ENCODE measurements at regions not wholly inside any gene's neighbourhood (a gene's known extent, or its start where the extent isn't known, plus 50 kb on each side); places are given as distances from the start of the nearest gene placed in this dataset.

DNA sequence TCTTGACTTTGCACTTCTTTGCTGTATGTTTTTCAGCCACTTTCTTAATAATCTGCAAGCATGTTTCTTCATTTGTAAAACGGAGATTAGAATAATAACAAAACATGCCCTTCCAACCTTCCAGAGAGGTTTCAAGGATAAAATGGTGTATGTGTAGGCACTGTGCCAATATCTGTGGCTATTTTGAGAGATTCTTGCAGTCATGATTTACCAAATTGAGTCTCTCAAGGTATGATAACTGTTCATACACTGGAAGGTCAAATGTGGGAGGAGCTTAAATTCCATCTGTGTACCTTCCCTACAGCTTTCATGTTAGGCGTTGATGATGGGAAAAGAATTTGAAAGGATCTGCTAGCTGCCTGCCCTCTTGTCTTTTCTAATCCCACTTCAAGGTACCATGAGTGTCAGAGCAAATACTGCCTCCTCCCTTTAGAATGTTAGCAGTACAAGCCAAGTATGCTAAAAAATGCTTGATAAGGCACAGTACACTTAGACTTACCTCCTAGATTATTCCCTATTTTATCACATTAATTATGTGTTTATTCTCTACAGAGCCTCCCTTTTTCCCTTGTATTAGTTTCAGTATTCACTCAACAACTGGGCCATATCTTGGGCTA, 78.0 kb upstream of the ST8SIA2 start:
- peak in 1 of 2 donors; percentile 67 for DNase-seq (ENCODE audit: low read depth in 1 of 2, low spot score in 1 of 2)
- Histone ChIP-seq H3K27ac (peak overlapping the region; percentile 69), H3K27me3 (no peaks in the 10 kb centered on the region), H3K9me3 (ENCODE audit: low read depth) (no peaks in the 10 kb centered on the region), H3K4me3 (no peak overlapping the region), H3K36me3 (no peaks in the 10 kb centered on the region), H3K4me1 (ENCODE audit: low read depth) (peaks cover 13% of the 10 kb centered on the region)
- TF ChIP-seq CTCF (IDR thresholded peaks at IDR 0.05; ENCODE audit: low read depth, low read length) = no peak

DNA sequence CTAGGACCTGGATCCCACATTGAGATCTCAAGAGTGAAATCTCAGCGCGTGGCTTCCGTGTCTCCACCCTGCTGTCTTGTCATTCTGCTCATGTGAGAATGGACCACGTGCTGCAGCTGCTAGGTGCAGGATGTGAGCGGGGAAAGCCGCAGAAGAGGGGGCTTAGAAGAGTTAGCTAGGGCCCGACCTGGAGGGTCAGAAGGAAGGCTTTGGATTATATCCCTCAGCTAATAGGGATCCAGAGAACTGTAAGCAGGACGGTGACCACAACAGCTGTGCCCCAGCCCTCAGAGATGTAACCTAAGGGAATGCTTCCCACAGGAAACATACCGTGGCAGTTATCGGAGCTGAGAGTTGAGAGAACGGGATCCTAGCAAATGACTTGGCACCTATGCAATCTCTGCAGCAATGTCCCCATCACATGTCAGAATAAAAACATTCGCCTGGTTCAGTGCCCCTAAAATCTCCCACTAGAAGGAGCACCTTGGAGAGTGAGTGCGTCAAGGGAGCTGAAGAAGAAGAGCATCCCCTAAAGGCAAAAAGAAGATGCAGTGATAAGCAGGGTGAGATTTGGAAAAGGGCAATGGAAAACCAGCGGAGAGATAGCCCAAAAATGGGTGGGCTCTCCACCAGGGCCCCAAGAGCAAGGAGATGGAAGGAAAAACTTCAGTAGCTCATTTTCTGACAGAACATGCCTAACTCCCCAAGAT, 76.9 kb upstream of the ST8SIA2 start:
- no peak overlapping the region for H3K4me3 ChIP-seq
- H3K4me1 ChIP-seq (ENCODE audit: low read depth) = peaks cover 13% of the 10 kb centered on the region
- H3K9me3 ChIP-seq (ENCODE audit: low read depth) = no peaks in the 10 kb centered on the region
- H3K27me3 ChIP-seq = no peaks in the 10 kb centered on the region
- H3K27ac ChIP-seq = no peak overlapping the region
- no peak for TF ChIP-seq CTCF (IDR thresholded peaks at IDR 0.05; ENCODE audit: low read depth, low read length)
- no peaks in the 10 kb centered on the region for H3K36me3 ChIP-seq
- DNase-seq (ENCODE audit: low read depth in 1 of 2, low spot score in 1 of 2) = no peak

- TF ChIP-seq CTCF (IDR thresholded peaks at IDR 0.05; ENCODE audit: low read depth, low read length) = no peak
- Histone ChIP-seq H3K4me3 (no peak overlapping the region), H3K27ac (no peak overlapping the region), H3K9me3 (ENCODE audit: low read depth) (no peaks in the 10 kb centered on the region), H3K27me3 (no peaks in the 10 kb centered on the region), H3K4me1 (ENCODE audit: low read depth) (peaks cover 12% of the 10 kb centered on the region), H3K36me3 (no peaks in the 10 kb centered on the region)
- no peak for DNase-seq (ENCODE audit: low read depth in 1 of 2, low spot score in 1 of 2)
Measured at GRCh38 chr15:92320012-92320699, 73.5 kb upstream of the ST8SIA2 start.

DNA sequence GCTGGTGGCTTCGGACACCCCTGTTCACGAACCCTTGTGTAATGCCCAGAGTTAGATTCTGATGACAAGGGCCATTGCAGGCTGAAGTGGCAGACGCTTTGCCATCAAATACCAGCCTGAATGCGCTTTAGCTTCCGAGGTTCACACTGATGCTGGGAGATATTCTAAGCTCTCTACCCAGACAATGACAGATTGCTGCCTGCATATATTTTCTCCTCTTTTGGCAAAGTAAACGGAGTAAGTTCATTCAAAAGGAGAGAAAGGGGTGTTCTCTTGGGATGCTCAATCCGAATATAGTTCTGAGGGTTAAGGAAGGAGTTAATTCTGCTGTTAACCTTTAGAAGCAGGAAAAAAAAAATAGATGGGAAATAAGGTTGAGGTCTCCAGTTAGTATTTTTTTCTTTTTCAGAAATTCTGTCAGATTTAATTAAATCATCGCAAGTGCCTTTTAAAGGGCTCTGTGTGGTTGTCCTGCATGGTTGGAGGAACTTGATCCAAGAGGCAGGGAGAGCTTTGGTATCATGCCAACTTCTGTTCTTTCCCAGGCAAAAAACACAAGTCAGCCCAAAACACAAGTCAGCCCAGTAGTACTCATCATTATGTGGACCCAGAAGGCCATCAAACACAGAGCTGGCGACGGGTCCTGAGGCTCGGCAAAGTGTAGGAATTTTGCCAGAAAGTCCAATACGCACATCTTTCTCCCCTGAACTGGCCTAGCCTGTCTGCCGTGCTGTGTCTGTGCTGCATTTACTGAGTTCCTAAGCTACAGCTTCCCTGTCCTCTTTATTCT, 70.9 kb upstream of the ST8SIA2 start:
- H3K9me3 ChIP-seq (ENCODE audit: low read depth) = no peaks in the 10 kb centered on the region
- no peaks in the 10 kb centered on the region for H3K27me3 ChIP-seq
- TF ChIP-seq CTCF (IDR thresholded peaks at IDR 0.05; ENCODE audit: low read depth, low read length) = no peak
- H3K36me3 ChIP-seq = no peaks in the 10 kb centered on the region
- no peak for DNase-seq (ENCODE audit: low read depth in 1 of 2, low spot score in 1 of 2)
- H3K4me1 ChIP-seq (ENCODE audit: low read depth) = no peaks in the 10 kb centered on the region
- H3K4me3 ChIP-seq = no peak overlapping the region
- no peak overlapping the region for H3K27ac ChIP-seq

GRCh38 chr15:92323525-92323924, 70.2 kb upstream of the ST8SIA2 start:
- Histone ChIP-seq H3K9me3 (ENCODE audit: low read depth) (no peaks in the 10 kb centered on the region), H3K36me3 (no peaks in the 10 kb centered on the region), H3K27ac (no peak overlapping the region), H3K27me3 (no peaks in the 10 kb centered on the region), H3K4me1 (ENCODE audit: low read depth) (no peaks in the 10 kb centered on the region), H3K4me3 (no peak overlapping the region)
- no peak for DNase-seq (ENCODE audit: low read depth in 1 of 2, low spot score in 1 of 2)
- no peak for TF ChIP-seq CTCF (IDR thresholded peaks at IDR 0.05; ENCODE audit: low read depth, low read length)

Data from cardiac muscle cell (in vitro differentiated cells and primary cell).